ENCODE measurements at regions not wholly inside any gene's neighbourhood (a gene's known extent, or its start where the extent isn't known, plus 50 kb on each side); places are given as distances from the start of the nearest gene placed in this dataset.
"Not testable (repeated sequence)": the region's sequence is repeated elsewhere in the genome, so short reads cannot be mapped to it uniquely, and the experiment has no call there.

GRCh38 chr6:120484146-120484545 lies 850.1 kb downstream of the TBC1D32 start:
- no peak for DNase-seq

GRCh38 chr6:120478650-120479049 lies 855.6 kb downstream of the TBC1D32 start:
- DNase-seq, result no peak

- DNase-seq, result no peak
Measured at GRCh38 chr6:120473804-120474203, 860.5 kb downstream of the TBC1D32 start.

GRCh38 chr6:120468486-120468885 lies 865.8 kb downstream of the TBC1D32 start:
- no peak for DNase-seq

GRCh38 chr6:120451508-120451907 lies 882.8 kb downstream of the TBC1D32 start:
- no peak for DNase-seq

GRCh38 chr6:120447605-120448004 lies 886.7 kb downstream of the TBC1D32 start:
- no peak for DNase-seq

GRCh38 chr6:120432840-120433239 lies 901.4 kb downstream of the TBC1D32 start:
- not testable (repeated sequence) for DNase-seq

- DNase-seq, result no peak
Measured at GRCh38 chr6:120431841-120432240, 902.4 kb downstream of the TBC1D32 start.

GRCh38 chr6:120411394-120411793 lies 922.9 kb downstream of the TBC1D32 start:
- DNase-seq, result no peak

GRCh38 chr6:120410586-120410985 lies 923.7 kb downstream of the TBC1D32 start:
- no peak for DNase-seq

- DNase-seq, result no peak
Measured at GRCh38 chr6:120407696-120408095, 926.6 kb downstream of the TBC1D32 start.

GRCh38 chr6:120405947-120406346 lies 928.3 kb downstream of the TBC1D32 start:
- no peak for DNase-seq

GRCh38 chr6:120395784-120396183 lies 938.5 kb downstream of the TBC1D32 start:
- no peak for DNase-seq

GRCh38 chr6:120395330-120395729 lies 939.0 kb downstream of the TBC1D32 start:
- DNase-seq, result no peak

GRCh38 chr6:120392941-120393340 lies 941.3 kb downstream of the TBC1D32 start:
- no peak for DNase-seq

GRCh38 chr6:120384671-120385070 lies 949.6 kb downstream of the TBC1D32 start:
- no peak for DNase-seq

- no peak for DNase-seq
Measured at GRCh38 chr6:120383681-120384080, 950.6 kb downstream of the TBC1D32 start.

- no peak for DNase-seq
Measured at GRCh38 chr6:120378582-120379220, 955.6 kb downstream of the TBC1D32 start.

GRCh38 chr6:120373185-120373584 lies 961.1 kb downstream of the TBC1D32 start:
- DNase-seq, result no peak

- DNase-seq, result no peak
Measured at GRCh38 chr6:120363429-120363828, 970.9 kb downstream of the TBC1D32 start.

- DNase-seq, result not testable (repeated sequence)
Measured at GRCh38 chr6:120358535-120358934, 975.7 kb downstream of the TBC1D32 start.

GRCh38 chr6:120357447-120357846 lies 976.8 kb downstream of the TBC1D32 start:
- no peak for DNase-seq

- no peak for DNase-seq
Measured at GRCh38 chr6:120355822-120356221, 978.5 kb downstream of the TBC1D32 start.

GRCh38 chr6:120354452-120355098 lies 979.7 kb downstream of the TBC1D32 start:
- no peak for DNase-seq

GRCh38 chr6:120352491-120352890 lies 981.8 kb downstream of the TBC1D32 start:
- no peak for DNase-seq
